Prostate gland (tissue), 2 donors: ENCODE measurements at regions not wholly inside any gene's neighbourhood (a gene's known extent, or its start where the extent isn't known, plus 50 kb on each side); places are given as distances from the start of the nearest gene placed in this dataset.

Experiments used
- DNase-seq: peaks from one replicate; pipeline ENCODE4 v3.0.0-alpha.2; 2019; ENCODE audit warnings: low spot score
- H3K27ac ChIP-seq, 2 donors: fragments of 200-600 bp; sonication (generic); 2 replicates each; pipeline ENCODE4 v1.5.1; 2017 to 2019
- H3K27me3 ChIP-seq: fragments of 200-600 bp; sonication (generic); replicated peaks from 2 replicates; pipeline ENCODE4 v1.5.1; 2019; ENCODE audit not compliant: insufficient read depth
- H3K36me3 ChIP-seq, 2 donors: fragments of 200-600 bp; sonication (generic); 1 replicate in 1 of 2; 2 replicates in 1 of 2; pipeline versions ENCODE4 v1.5.1 to v1.8.1; 2017 to 2019
- H3K4me1 ChIP-seq: fragments of 200-600 bp; sonication (generic); replicated peaks from 2 replicates; pipeline ENCODE4 v1.5.1; 2019
- H3K4me3 ChIP-seq, 2 donors: fragments of 200-600 bp; sonication (generic); 2 replicates each; pipeline ENCODE4 v1.5.1; 2017 to 2019
- H3K9me3 ChIP-seq: fragments of 200-600 bp; sonication (generic); 2 replicates; pipeline ENCODE4 v1.5.1; 2017
- POLR2A ChIP-seq: fragments of 450-650 bp; IDR thresholded peaks from one replicate; pipeline ENCODE4 v1.6.1; 2016; ENCODE audit warnings: antibody characterized with exemption, mild to moderate bottlenecking
- POLR2AphosphoS5 ChIP-seq: sonication (generic); formaldehyde crosslinking; IDR thresholded peaks from one replicate; pipeline ENCODE4 v1.6.1; 2017; ENCODE audit warnings: antibody characterized with exemption
- WGBS: methylation state at CpG from one replicate; pipeline ENCODE4 v1.1.5; 2018; 5-methylcytosine and 5-hydroxymethylcytosine counted together
- intact Hi-C: fragments of 100-400 bp; cut with DNase I; formaldehyde crosslinking; loops from one replicate; pipeline ENCODE4 v1.14.2; 2022
- TF ChIP-seq, protein P1 (sequence below), 4 experiments: fragments of 200-600 bp in 2 of 4; fragments of 450-650 bp in 2 of 4; sonication (generic) in 2 of 4; IDR thresholded peaks; 1 replicate in 3 of 4; 2 replicates in 1 of 4; pipeline ENCODE4 v1.5.1; 2016 to 2019; ENCODE audit warnings: antibody characterized with exemption in 4 of 4, mild to moderate bottlenecking in 2 of 4, moderate library complexity in 2 of 4

DNA sequence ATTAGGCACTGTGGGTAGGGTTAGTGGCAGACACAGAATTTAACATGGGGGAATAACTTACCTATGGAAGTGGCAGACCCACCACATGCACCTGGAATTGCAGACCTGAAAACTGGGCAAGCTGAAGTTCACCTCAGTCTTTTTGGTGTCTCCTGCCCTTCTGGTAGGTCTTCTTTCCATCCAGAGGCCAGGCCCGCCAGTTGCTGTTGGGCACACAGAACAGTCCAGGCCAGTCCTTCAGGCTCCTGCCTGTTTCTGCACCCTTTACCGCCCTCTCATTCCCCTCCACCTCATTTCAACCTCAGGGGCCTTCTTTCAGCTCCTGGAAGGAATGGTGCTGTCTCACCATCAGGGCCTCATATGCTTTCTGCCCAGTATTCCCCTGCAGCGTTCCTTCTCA, 358.9 kb upstream of the ETAA1 start:
- Histone ChIP-seq H3K27ac (no peak overlapping the region), H3K36me3 (no peaks in the 10 kb centered on the region), H3K4me3 (no peak overlapping the region), H3K27me3 (no peaks in the 10 kb centered on the region), H3K4me1 (no peaks in the 10 kb centered on the region), H3K9me3 (no peaks in the 10 kb centered on the region)
- intact Hi-C loops: loop anchor here (5.0 to 10.0 kb wide), 2 partner anchors 336 to 463 kb away; no protein-coding TSS in a partner anchor
- WGBS: 97% methylated on average over 3 of the region's 3 CpGs
- DNase-seq: no peak
- TF ChIP-seq, protein P1, sequence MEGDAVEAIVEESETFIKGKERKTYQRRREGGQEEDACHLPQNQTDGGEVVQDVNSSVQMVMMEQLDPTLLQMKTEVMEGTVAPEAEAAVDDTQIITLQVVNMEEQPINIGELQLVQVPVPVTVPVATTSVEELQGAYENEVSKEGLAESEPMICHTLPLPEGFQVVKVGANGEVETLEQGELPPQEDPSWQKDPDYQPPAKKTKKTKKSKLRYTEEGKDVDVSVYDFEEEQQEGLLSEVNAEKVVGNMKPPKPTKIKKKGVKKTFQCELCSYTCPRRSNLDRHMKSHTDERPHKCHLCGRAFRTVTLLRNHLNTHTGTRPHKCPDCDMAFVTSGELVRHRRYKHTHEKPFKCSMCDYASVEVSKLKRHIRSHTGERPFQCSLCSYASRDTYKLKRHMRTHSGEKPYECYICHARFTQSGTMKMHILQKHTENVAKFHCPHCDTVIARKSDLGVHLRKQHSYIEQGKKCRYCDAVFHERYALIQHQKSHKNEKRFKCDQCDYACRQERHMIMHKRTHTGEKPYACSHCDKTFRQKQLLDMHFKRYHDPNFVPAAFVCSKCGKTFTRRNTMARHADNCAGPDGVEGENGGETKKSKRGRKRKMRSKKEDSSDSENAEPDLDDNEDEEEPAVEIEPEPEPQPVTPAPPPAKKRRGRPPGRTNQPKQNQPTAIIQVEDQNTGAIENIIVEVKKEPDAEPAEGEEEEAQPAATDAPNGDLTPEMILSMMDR (IDR thresholded peaks at IDR 0.05): no peak
- TF ChIP-seq POLR2A (no peak), POLR2AphosphoS5 (no peak)

GRCh38 chr2:67039058-67039457, 358.1 kb upstream of the ETAA1 start:
- WGBS: 91% methylated on average over 3 of the region's 3 CpGs
- H3K27ac ChIP-seq: no peak overlapping the region
- H3K4me3 ChIP-seq: no peak overlapping the region
- no peaks in the 10 kb centered on the region for H3K27me3 ChIP-seq
- DNase-seq: no peak
- TF ChIP-seq POLR2AphosphoS5 (no peak), POLR2A (no peak)
- TF ChIP-seq, protein P1 (IDR thresholded peaks at IDR 0.05): no peak
- no peaks in the 10 kb centered on the region for H3K9me3 ChIP-seq
- no peaks in the 10 kb centered on the region for H3K36me3 ChIP-seq
- intact Hi-C loops: loop anchor here (5.0 to 10.0 kb wide), 2 partner anchors 337 to 464 kb away; no protein-coding TSS in a partner anchor
- no peaks in the 10 kb centered on the region for H3K4me1 ChIP-seq

- no peaks in the 10 kb centered on the region for H3K27me3 ChIP-seq
- no peaks in the 10 kb centered on the region for H3K36me3 ChIP-seq
- no peaks in the 10 kb centered on the region for H3K4me1 ChIP-seq
- H3K4me3 ChIP-seq: no peak overlapping the region
- no peak for DNase-seq
- WGBS: 82% methylated on average over 2 of the region's 2 CpGs
- H3K9me3 ChIP-seq: no peaks in the 10 kb centered on the region
- no peak overlapping the region for H3K27ac ChIP-seq
- intact Hi-C loops: loop anchor here (5.0 to 10.0 kb wide), 2 partner anchors 337 to 465 kb away; no protein-coding TSS in a partner anchor
- TF ChIP-seq POLR2AphosphoS5 (no peak), POLR2A (no peak)
- TF ChIP-seq, protein P1 (IDR thresholded peaks at IDR 0.05): no peak
Observed at GRCh38 chr2:67039517-67040103, 357.5 kb upstream of the ETAA1 start.

DNA sequence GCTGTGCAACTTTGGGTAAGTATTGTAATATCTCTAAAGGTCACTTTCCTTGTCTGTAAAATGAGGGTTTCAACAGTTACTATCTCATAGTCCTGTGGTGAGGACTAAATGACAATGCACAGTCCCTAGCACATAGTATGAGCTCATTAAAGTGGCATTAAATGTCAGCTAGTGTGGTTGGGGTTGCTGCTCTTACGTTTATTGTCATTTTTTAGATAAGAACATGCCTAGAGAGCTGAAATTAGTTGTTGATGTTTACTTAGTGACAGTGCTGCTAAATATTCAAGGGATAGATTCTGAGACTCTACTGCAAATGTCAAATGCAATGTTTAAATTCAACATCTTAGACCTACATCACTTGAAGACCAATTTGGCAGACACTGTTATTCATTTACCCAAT, 356.1 kb upstream of the ETAA1 start:
- DNase-seq: no peak
- Histone ChIP-seq H3K36me3 (no peaks in the 10 kb centered on the region), H3K27me3 (no peaks in the 10 kb centered on the region), H3K9me3 (no peaks in the 10 kb centered on the region), H3K4me3 (no peak overlapping the region), H3K27ac (no peak overlapping the region), H3K4me1 (no peaks in the 10 kb centered on the region)
- intact Hi-C loops: no loop called here
- TF ChIP-seq POLR2AphosphoS5 (no peak), POLR2A (no peak)
- TF ChIP-seq, protein P1 (IDR thresholded peaks at IDR 0.05): no peak
- 65% methylated on average over 1 of the region's 1 CpG for WGBS

GRCh38 chr2:67043781-67044478, 353.2 kb upstream of the ETAA1 start:
- intact Hi-C loops: no loop called here
- Histone ChIP-seq H3K9me3 (no peaks in the 10 kb centered on the region), H3K36me3 (no peaks in the 10 kb centered on the region), H3K27ac (no peak overlapping the region), H3K27me3 (no peaks in the 10 kb centered on the region), H3K4me1 (no peaks in the 10 kb centered on the region), H3K4me3 (no peak overlapping the region)
- 88% methylated on average over 3 of the region's 3 CpGs for WGBS
- TF ChIP-seq, protein P1 (IDR thresholded peaks at IDR 0.05): no peak
- TF ChIP-seq POLR2AphosphoS5 (no peak), POLR2A (no peak)
- no peak for DNase-seq
